ENCODE measurements at regions not wholly inside any gene's neighbourhood (a gene's known extent, or its start where the extent isn't known, plus 50 kb on each side); places are given as distances from the start of the nearest gene placed in this dataset.

- TF ChIP-seq CTCF (IDR thresholded peaks at IDR 0.05; ENCODE audit: unreplicated experiment) = no peak
- Mint-ChIP-seq H3K9me3 (ENCODE audit: low read depth) (peaks cover 8% of the 10 kb centered on the region), H3K36me3 (ENCODE audit: insufficient read depth) (no peaks in the 10 kb centered on the region), H3K27ac (no peak overlapping the region), H3K27me3 (peaks cover 14% of the 10 kb centered on the region), H3K4me3 (ENCODE audit: low read depth) (no peak overlapping the region), H3K4me1 (ENCODE audit: low read depth) (no peaks in the 10 kb centered on the region)
- DNase-seq (ENCODE audit: low spot score, unreplicated experiment) = no peak
Observed at GRCh38 chr18:78929516-78929915, 50.1 kb upstream of the SALL3 start.
